D721Med (cell line): ENCODE measurements at regions not wholly inside any gene's neighbourhood (a gene's known extent, or its start where the extent isn't known, plus 50 kb on each side); places are given as distances from the start of the nearest gene placed in this dataset.

Experiments
- DNase-seq: peaks from one replicate; pipeline ENCODE4 v3.0.0; 2011; ENCODE audit warnings: low spot score; ENCODE audit not compliant: insufficient read length
- FAIRE-seq: peaks from 2 replicates; lab custom pipeline; 2011; peaks lifted over from hg19 to GRCh38; lab: Jason Lieb, UNC
- CTCF ChIP-seq: IDR thresholded peaks from 2 replicates; pipeline ENCODE4 v1.5.1; 2012; ENCODE audit warnings: mild to moderate bottlenecking, control low read depth; ENCODE audit not compliant: insufficient read depth; ENCODE audit errors: missing control alignments

- no peak for DNase-seq
- FAIRE-seq = no peak
- no peak for TF ChIP-seq CTCF
Observed at GRCh38 chrX:45614853-45615252, 414.2 kb upstream of the DIPK2B start.

GRCh38 chrX:45602151-45602550 is 401.5 kb upstream of the DIPK2B start:
- no peak for DNase-seq
- no peak for FAIRE-seq

GRCh38 chrX:45601052-45601451 is 400.4 kb upstream of the DIPK2B start:
- no peak for TF ChIP-seq CTCF
- DNase-seq (no peak), FAIRE-seq (no peak)

More at GRCh38 chrX:45602151-45602550, 401.5 kb upstream of the DIPK2B start:
- TF ChIP-seq CTCF = no peak

- FAIRE-seq (no peak), DNase-seq (no peak)
- no peak for TF ChIP-seq CTCF
Observed at GRCh38 chrX:45598861-45599260, 398.2 kb upstream of the DIPK2B start.

- FAIRE-seq (no peak), DNase-seq (no peak)
- TF ChIP-seq CTCF = no peak
Observed at GRCh38 chrX:45596188-45596808, 395.6 kb upstream of the DIPK2B start.

- DNase-seq (no peak), FAIRE-seq (no peak)
- no peak for TF ChIP-seq CTCF
Observed at GRCh38 chrX:45592101-45592500, 391.4 kb upstream of the DIPK2B start.

GRCh38 chrX:45591650-45592049 is 391.0 kb upstream of the DIPK2B start:
- FAIRE-seq (no peak), DNase-seq (no peak)
- TF ChIP-seq CTCF = no peak
